HL-60 (cell line): ENCODE measurements at regions not wholly inside any gene's neighbourhood (a gene's known extent, or its start where the extent isn't known, plus 50 kb on each side); places are given as distances from the start of the nearest gene placed in this dataset.

ENCODE experiments used
- DNase-seq, 2 experiments: peaks; one replicate each; pipeline ENCODE4 v3.0.0-alpha.2; 2010 to 2020; ENCODE audit warnings: low read depth in 1 of 2, low spot score in 1 of 2
- H3K27ac ChIP-seq: fragments of 250-450 bp; sonication (Bioruptor Pico); replicated peaks from 2 replicates; pipeline ENCODE4 v1.5.1; 2020; ENCODE audit warnings: mild to moderate bottlenecking, moderate library complexity
- H3K27me3 ChIP-seq: fragments of 250-450 bp; sonication (Bioruptor Pico); 2 replicates; pipeline ENCODE4 v1.5.1; 2021; ENCODE audit warnings: mild to moderate bottlenecking, moderate library complexity; ENCODE audit not compliant: insufficient read depth, poor library complexity, severe bottlenecking
- H3K4me3 ChIP-seq: replicated peaks from 2 replicates; pipeline ENCODE4 v1.5.1; 2011; ENCODE audit warnings: mild to moderate bottlenecking, control low read depth, low read length; ENCODE audit not compliant: insufficient read depth
- CTCF ChIP-seq: IDR thresholded peaks from one replicate; pipeline ENCODE4 v1.5.1; 2011; ENCODE audit warnings: low read length, control low read depth, inconsistent platforms; ENCODE audit not compliant: insufficient read depth
- GABPA ChIP-seq: IDR thresholded peaks from 2 replicates; pipeline ENCODE4 v1.6.1; 2012; ENCODE audit warnings: low read depth
- POLR2AphosphoS5 ChIP-seq: IDR thresholded peaks from 2 replicates; pipeline ENCODE4 v1.6.1; 2012; ENCODE audit warnings: low read depth
- REST ChIP-seq: IDR thresholded peaks from 2 replicates; pipeline ENCODE4 v1.6.1; 2012; ENCODE audit warnings: low read depth; ENCODE audit not compliant: insufficient replicate concordance
- SPI1 ChIP-seq: IDR thresholded peaks from 2 replicates; pipeline ENCODE4 v1.6.1; 2012; ENCODE audit warnings: low read depth, mild to moderate bottlenecking, borderline replicate concordance

GRCh38 chr14:55881577-55882241 is 236.5 kb upstream of the PELI2 start:
- peaks cover 4% of the 10 kb centered on the region for H3K27me3 ChIP-seq
- H3K27ac ChIP-seq: no peak overlapping the region
- no peak overlapping the region for H3K4me3 ChIP-seq
- TF ChIP-seq GABPA (no peak), CTCF (no peak), POLR2AphosphoS5 (no peak), REST (no peak), SPI1 (no peak)
- no peak for DNase-seq

GRCh38 chr14:55884819-55885218 is 233.4 kb upstream of the PELI2 start:
- no peak for DNase-seq
- Histone ChIP-seq H3K27me3 (peaks cover 4% of the 10 kb centered on the region), H3K4me3 (no peak overlapping the region), H3K27ac (no peak overlapping the region)
- TF ChIP-seq GABPA: no peak
- TF ChIP-seq SPI1: no peak
- TF ChIP-seq CTCF: no peak
- TF ChIP-seq REST: no peak
- TF ChIP-seq POLR2AphosphoS5: no peak

GRCh38 chr14:55889124-55889523 is 229.1 kb upstream of the PELI2 start:
- H3K27ac ChIP-seq: no peak overlapping the region
- H3K27me3 ChIP-seq: peaks cover 4% of the 10 kb centered on the region
- no peak overlapping the region for H3K4me3 ChIP-seq
- TF ChIP-seq POLR2AphosphoS5 (no peak), SPI1 (no peak), GABPA (no peak), CTCF (no peak), REST (no peak)
- no peak for DNase-seq
